ENCODE measurements at regions not wholly inside any gene's neighbourhood (a gene's known extent, or its start where the extent isn't known, plus 50 kb on each side); places are given as distances from the start of the nearest gene placed in this dataset.
"Not testable (repeated sequence)": the region's sequence is repeated elsewhere in the genome, so short reads cannot be mapped to it uniquely, and the experiment has no call there.

DNA sequence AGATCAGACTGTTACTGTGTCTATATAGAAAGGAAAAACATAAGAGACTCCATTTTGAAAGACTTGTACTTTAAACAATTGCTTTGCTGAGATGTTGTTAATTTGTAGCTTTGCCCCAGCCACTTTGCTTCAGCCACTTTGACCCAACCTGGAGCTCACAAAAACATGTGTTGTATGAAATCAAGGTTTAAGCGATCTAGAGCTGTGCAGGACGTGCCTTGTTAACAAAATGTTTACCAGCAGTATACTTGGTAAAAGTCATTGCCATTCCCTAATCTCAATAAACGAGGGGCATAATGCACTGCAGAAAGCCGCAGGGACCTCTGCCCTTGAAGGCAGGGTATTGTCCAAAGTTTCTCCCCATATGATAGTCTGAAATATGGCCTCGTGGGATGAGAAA, 3919.5 kb upstream of the OR11H1 start:
- H3K27ac ChIP-seq; intact Hi-C loops (cut with DNase I); H3K4me3 ChIP-seq; DNase-seq; H3K27me3 ChIP-seq; H3K36me3 ChIP-seq; H3K4me1 ChIP-seq: not testable (repeated sequence)
- H3K9me3 ChIP-seq, result peaks cover 0 to 38% (median 11%) of the 10 kb centered on the region in 4 donors
- WGBS, 2 donors, result 62 to 68% methylated on average over 5 of the region's 5 CpGs

DNA sequence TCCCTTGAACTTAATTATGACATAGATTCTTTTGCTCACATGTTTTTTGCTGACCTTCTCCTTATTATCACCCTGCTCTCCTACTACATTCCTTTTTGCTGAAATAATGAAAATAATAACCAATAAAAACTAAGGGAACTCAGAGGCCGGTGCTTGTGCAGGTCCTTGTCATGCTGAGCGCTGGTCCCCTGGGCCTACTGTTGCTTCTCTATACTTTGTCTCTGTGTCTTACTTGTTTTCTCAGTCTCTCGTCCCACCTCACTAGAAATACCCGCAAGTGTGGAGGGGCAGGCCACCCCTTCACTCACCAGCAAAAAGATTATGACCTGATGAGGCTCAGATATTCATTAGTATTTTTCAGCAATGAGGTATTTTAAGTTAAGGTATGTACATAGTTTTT, 3918.8 kb upstream of the OR11H1 start:
- H3K27ac ChIP-seq; intact Hi-C loops (cut with DNase I); DNase-seq; H3K27me3 ChIP-seq; H3K4me3 ChIP-seq; H3K36me3 ChIP-seq; H3K4me1 ChIP-seq: not testable (repeated sequence)
- H3K9me3 ChIP-seq, result peaks cover 0 to 42% (median 15%) of the 10 kb centered on the region in 4 donors
- 87 to 88% methylated on average over 4 of the region's 4 CpGs for WGBS, 2 donors

DNA sequence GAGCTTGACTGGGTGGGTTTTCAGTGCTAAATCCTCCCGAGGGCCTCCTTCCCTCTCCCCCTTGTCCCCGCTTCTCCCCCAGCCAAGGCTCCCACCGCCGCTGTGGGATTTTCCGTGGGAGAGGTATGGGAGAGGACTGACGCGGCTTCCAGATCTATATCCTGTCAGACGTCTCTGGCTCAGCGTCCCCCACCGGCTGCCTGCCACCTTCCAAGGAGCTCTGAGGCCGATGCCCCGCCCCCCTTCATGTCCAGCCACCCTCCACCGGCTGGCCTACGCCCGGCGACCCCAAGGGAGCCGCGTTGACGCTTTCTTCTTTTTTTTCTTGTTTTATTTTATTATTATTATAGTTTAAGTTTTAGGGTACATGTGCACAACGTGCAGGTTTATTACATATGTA, 3916.7 kb upstream of the OR11H1 start:
- intact Hi-C loops (cut with DNase I); H3K4me1 ChIP-seq; DNase-seq; H3K27me3 ChIP-seq; H3K36me3 ChIP-seq; H3K4me3 ChIP-seq; H3K27ac ChIP-seq: not testable (repeated sequence)
- WGBS, 2 donors, result 90 to 92% methylated on average over 20 of the region's 20 CpGs
- peaks cover 0 to 36% (median 8%) of the 10 kb centered on the region in 4 donors for H3K9me3 ChIP-seq

DNA sequence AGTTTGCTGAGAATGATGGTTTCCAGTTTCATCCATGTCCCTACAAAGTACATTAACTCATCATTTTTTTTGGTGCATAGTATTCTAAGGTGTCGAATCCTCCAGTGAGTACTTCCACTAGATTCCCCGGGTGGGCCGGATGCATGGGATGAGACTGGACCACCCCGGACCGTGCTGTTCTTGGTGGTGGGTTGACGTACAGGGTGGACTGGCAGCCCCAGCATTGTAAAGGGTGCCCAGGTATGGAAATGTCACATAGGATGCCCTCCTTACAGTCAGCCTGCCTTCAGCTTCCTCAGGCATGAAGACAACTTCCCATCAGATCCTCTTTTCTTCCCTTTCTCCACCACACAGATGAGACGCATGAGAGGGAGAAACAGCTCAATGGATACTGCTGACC, 3916.1 kb upstream of the OR11H1 start:
- H3K36me3 ChIP-seq; H3K4me3 ChIP-seq; intact Hi-C loops (cut with DNase I); H3K27ac ChIP-seq; H3K4me1 ChIP-seq; H3K27me3 ChIP-seq; DNase-seq: not testable (repeated sequence)
- WGBS, 2 donors, result 90 to 91% methylated on average over 7 of the region's 7 CpGs
- peaks cover 0 to 33% (median 6%) of the 10 kb centered on the region in 4 donors for H3K9me3 ChIP-seq

DNA sequence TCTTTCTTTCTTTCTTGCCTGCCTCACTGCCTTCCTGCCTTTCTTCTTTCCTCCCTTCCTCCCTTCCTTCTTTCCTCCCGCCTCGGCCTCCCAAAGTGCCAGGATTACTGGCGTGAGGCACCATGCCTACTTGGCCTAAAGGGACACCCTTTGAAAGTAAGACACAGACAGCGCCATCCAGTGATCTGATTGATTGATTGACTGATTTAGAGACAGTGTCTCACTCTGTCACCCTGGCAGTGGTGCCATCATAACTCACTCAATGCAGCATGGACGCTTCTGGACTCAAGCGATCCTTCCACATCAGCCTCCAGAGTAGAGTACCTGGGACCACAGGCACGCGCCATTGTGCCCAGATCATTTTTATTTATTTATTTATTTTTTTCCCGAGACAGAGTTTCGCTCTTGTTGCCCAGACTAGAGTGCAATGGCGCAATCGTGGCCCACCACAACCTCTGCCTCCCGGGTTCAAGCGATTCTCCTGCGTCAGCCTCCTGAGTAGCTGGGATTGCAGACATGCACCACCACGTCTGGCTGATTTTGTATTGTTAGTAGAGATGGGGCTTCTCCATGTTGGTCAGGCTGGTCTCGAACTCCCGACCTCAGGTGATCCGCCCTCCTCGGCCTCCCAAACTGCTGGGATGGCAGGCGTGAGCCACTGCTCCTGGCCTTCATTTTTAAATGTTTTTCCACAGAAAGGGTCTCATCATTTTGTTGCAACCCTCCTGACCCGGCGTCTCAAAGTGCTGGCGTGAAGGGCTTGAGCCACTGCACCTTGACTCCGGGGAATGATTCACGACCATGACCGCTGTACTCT, 3914.7 kb upstream of the OR11H1 start:
- WGBS, 2 donors, result 88 to 90% methylated on average over 27 of the region's 27 CpGs
- H3K4me3 ChIP-seq; H3K4me1 ChIP-seq; H3K27ac ChIP-seq; DNase-seq; H3K27me3 ChIP-seq; intact Hi-C loops (cut with DNase I); H3K36me3 ChIP-seq: not testable (repeated sequence)
- peaks cover 0 to 37% (median 11%) of the 10 kb centered on the region in 4 donors for H3K9me3 ChIP-seq

DNA sequence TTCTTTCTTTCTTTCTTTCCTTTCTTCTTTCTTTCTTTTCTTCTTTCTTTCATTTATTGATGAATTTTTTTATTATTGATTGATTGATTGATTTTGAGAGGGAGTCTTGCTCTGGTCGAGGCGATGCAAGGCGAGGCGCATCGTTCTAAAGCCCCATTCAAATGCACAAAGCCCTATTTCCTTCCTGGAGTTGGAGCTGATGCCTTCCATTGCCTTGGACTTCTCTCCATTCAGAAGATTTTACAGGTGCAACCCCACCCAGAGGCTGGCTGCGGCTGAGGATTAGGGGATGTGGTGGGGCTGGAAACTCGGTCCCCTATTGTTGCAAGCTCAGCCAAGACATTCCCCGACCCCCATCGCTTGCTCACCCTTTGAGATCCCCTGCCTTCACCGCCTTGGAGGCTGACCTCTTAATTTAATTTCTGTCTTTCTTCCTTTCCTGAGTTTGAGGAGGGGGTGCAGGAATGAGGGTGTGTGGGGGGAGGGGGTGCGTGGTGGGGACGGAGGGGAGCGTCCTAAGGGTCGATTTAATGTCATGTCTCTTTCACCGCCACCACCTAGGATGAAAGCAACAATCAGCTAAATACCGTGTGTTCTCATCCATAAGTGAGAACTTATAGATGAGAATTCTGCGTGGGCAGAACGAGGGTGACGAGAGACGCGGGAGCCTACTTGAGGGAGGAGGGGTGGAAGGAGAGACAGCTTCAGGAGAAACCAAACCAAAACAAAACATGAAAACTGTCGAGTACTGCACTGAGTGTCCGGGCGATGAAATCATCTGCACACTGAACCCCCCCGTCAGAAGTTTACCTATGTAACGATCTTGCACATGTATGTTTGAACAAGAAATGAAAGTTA, 3913.9 kb upstream of the OR11H1 start:
- DNase-seq, result no peak

DNA sequence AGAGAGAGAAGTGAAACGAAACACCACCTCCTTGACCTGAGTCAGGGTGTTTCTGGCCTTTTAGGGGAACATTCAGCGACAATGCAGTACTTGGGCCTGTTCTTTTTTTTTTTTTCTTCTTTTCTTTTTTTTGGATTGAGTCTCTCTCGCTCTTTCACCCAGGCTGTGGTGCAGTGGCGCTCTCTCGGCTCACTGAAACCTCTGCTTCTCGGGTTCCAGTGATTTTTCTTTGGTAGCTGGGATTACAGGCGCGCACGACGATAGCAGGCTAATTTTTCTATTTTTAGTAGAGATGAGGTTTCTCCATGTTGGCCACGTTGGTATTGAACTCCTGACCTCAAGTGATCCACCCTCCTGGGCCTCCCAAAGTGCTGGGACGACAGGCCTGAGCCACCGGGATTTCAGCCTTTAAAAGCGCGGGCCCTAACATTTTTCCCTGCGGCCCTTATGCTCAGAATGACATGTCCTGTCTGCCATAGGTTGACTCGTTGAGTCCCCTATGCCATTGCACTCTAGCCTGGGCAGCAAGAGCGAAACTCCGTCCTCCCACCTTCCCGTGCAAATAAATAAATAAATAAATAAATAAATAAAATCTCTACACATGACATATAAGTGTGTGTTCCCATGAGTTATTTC, 3913.1 kb upstream of the OR11H1 start:
- H3K36me3 ChIP-seq; H3K27ac ChIP-seq; H3K27me3 ChIP-seq; H3K4me1 ChIP-seq; DNase-seq; intact Hi-C loops (cut with DNase I); H3K4me3 ChIP-seq: not testable (repeated sequence)
- 83 to 84% methylated on average over 20 of the region's 20 CpGs for WGBS, 2 donors
- peaks cover 0 to 37% (median 11%) of the 10 kb centered on the region in 4 donors for H3K9me3 ChIP-seq

More for the DNA sequence above, 3913.9 kb upstream of the OR11H1 start:
- Histone ChIP-seq H3K9me3 (peaks cover 0 to 37% (median 11%) of the 10 kb centered on the region in 4 donors), H3K27ac (no peak overlapping the region), H3K4me1 (no peaks in the 10 kb centered on the region), H3K27me3 (no peaks in the 10 kb centered on the region), H3K4me3 (no peak overlapping the region), H3K36me3 (no peaks in the 10 kb centered on the region)
- no peak for TF ChIP-seq POLR2AphosphoS5 (IDR thresholded peaks at IDR 0.05)
- no peak for TF ChIP-seq EP300 (IDR thresholded peaks at IDR 0.05)
- no peak for TF ChIP-seq POLR2A (IDR thresholded peaks at IDR 0.05)
- TF ChIP-seq, protein P1, sequence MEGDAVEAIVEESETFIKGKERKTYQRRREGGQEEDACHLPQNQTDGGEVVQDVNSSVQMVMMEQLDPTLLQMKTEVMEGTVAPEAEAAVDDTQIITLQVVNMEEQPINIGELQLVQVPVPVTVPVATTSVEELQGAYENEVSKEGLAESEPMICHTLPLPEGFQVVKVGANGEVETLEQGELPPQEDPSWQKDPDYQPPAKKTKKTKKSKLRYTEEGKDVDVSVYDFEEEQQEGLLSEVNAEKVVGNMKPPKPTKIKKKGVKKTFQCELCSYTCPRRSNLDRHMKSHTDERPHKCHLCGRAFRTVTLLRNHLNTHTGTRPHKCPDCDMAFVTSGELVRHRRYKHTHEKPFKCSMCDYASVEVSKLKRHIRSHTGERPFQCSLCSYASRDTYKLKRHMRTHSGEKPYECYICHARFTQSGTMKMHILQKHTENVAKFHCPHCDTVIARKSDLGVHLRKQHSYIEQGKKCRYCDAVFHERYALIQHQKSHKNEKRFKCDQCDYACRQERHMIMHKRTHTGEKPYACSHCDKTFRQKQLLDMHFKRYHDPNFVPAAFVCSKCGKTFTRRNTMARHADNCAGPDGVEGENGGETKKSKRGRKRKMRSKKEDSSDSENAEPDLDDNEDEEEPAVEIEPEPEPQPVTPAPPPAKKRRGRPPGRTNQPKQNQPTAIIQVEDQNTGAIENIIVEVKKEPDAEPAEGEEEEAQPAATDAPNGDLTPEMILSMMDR (IDR thresholded peaks at IDR 0.05), result no peak
- intact Hi-C loops (cut with DNase I), result no loop called here
- 87 to 90% methylated on average over 26 of the region's 26 CpGs for WGBS, 2 donors

Measured in sigmoid colon (tissue), 6 donors.